A549 (cell line): ENCODE measurements at regions not wholly inside any gene's neighbourhood (a gene's known extent, or its start where the extent isn't known, plus 50 kb on each side); places are given as distances from the start of the nearest gene placed in this dataset.

Experiments used
- ATAC-seq, 2 experiments: fragments of 200-7000 bp in 1 of 2; fragments of >200 bp in 1 of 2; cut with Nextera tagmentation in 1 of 2; cut with Tn5 transposase in 1 of 2; 3 replicates each; pipeline versions ENCODE4 v1.8.0 to v1.9.1; 2018 to 2020; ENCODE audit warnings: mild to moderate bottlenecking in 1 of 2, moderate library complexity in 1 of 2
- CTCF ChIA-PET: fragments of 300-600 bp; sonication (Branson Sonifier 250); formaldehyde crosslinking; extraction: SDS; loops from one replicate; lab custom pipeline; 2021; ENCODE audit warnings: antibody characterized with exemption, inconsistent platforms; lab: Yijun Ruan, JAX
- POLR2A ChIA-PET: fragments of 350-600 bp; formaldehyde crosslinking; extraction: SDS; loops from one replicate; lab custom pipeline; 2021; ENCODE audit warnings: antibody characterized with exemption, inconsistent platforms; lab: Yijun Ruan, JAX
- DNase-seq, 2 experiments: peaks; one replicate each; pipeline versions ENCODE4 v3.0.0 to v3.0.0-alpha.2; 2011 to 2016; ENCODE audit warnings: low read depth in 1 of 2, low spot score in 1 of 2
- FAIRE-seq: peaks from 2 replicates; lab custom pipeline; 2011; peaks lifted over from hg19 to GRCh38; lab: Jason Lieb, UNC
- H3K27ac ChIP-seq, 2 experiments: fragments of >200 bp; sonication (Bioruptor Twin); formaldehyde crosslinking; 3 replicates each; pipeline ENCODE4 v1.5.1; 2016 to 2017
- H3K4me1 ChIP-seq: fragments of >200 bp; sonication (Bioruptor Twin); formaldehyde crosslinking; 3 replicates; pipeline ENCODE4 v1.6.1; 2016
- H3K4me2 ChIP-seq: fragments of >200 bp; sonication (Bioruptor Twin); formaldehyde crosslinking; 3 replicates; pipeline ENCODE4 v1.6.1; 2016
- H3K4me3 ChIP-seq: fragments of >200 bp; sonication (Bioruptor Twin); formaldehyde crosslinking; 3 replicates; pipeline ENCODE4 v1.5.1; 2016
- H3K9me3 ChIP-seq: fragments of >200 bp; sonication (Bioruptor Twin); formaldehyde crosslinking; 3 replicates; pipeline ENCODE4 v1.6.1; 2016
- ATOH8 ChIP-seq: fragments of 250-450 bp; sonication (Bioruptor Pico); IDR thresholded peaks from 2 replicates; pipeline ENCODE4 v1.5.0; 2020; ENCODE audit warnings: low read depth, mild to moderate bottlenecking, moderate library complexity
- CEBPB ChIP-seq, 2 experiments: fragments of >200 bp in 1 of 2; sonication (Bioruptor Twin) in 1 of 2; formaldehyde crosslinking in 1 of 2; IDR thresholded peaks; 2 replicates each; pipeline ENCODE4 v1.6.1; 2012 to 2016
- E2F6 ChIP-seq: IDR thresholded peaks from 2 replicates; pipeline ENCODE4 v1.6.1; 2012; ENCODE audit warnings: low read depth, borderline replicate concordance
- ESRRA ChIP-seq: fragments of 150-350 bp; IDR thresholded peaks from 2 replicates; pipeline ENCODE4 v1.6.1; 2014; ENCODE audit warnings: mild to moderate bottlenecking, low read length, borderline replicate concordance
- FOSB ChIP-seq: fragments of 250-450 bp; sonication (Bioruptor Pico); IDR thresholded peaks from 2 replicates; pipeline ENCODE4 v1.5.0; 2020; ENCODE audit warnings: mild to moderate bottlenecking, moderate library complexity
- FOSL2 ChIP-seq, 2 experiments: fragments of 450-650 bp in 1 of 2; fragments of >200 bp in 1 of 2; sonication (Bioruptor Twin) in 1 of 2; formaldehyde crosslinking; IDR thresholded peaks; 2 replicates each; pipeline versions ENCODE4 v1.5.0 to v1.6.1; 2016 to 2020; ENCODE audit warnings: mild to moderate bottlenecking in 1 of 2, moderate library complexity in 1 of 2
- FOXS1 ChIP-seq: fragments of 250-450 bp; sonication (Bioruptor Pico); IDR thresholded peaks from 2 replicates; pipeline ENCODE4 v1.5.0; 2020; ENCODE audit warnings: mild to moderate bottlenecking, moderate library complexity
- HDAC2 ChIP-seq: fragments of 200-600 bp; sonication (generic); IDR thresholded peaks from 2 replicates; pipeline ENCODE4 v1.6.1; 2016
- HOXB13 ChIP-seq: fragments of 250-450 bp; sonication (Bioruptor Pico); IDR thresholded peaks from 2 replicates; pipeline ENCODE4 v1.5.0; 2020; ENCODE audit warnings: low read depth, mild to moderate bottlenecking, moderate library complexity
- HOXB5 ChIP-seq: fragments of 250-450 bp; sonication (Bioruptor Pico); IDR thresholded peaks from 2 replicates; pipeline ENCODE4 v1.5.0; 2020; ENCODE audit warnings: mild to moderate bottlenecking, moderate library complexity
- JUNB ChIP-seq: fragments of >200 bp; sonication (Bioruptor Twin); formaldehyde crosslinking; IDR thresholded peaks from 2 replicates; pipeline ENCODE4 v1.6.1; 2016
- KDM1A ChIP-seq: fragments of 200-600 bp; sonication (generic); IDR thresholded peaks from 2 replicates; pipeline ENCODE4 v1.6.1; 2016; ENCODE audit warnings: low read depth, mild to moderate bottlenecking
- MAX ChIP-seq: IDR thresholded peaks from 2 replicates; pipeline ENCODE4 v1.6.1; 2012
- NFE2L2 ChIP-seq: fragments of 150-350 bp; conservative IDR thresholded peaks from 2 replicates; pipeline ENCODE4 v1.6.1; 2014; ENCODE audit warnings: low read length
- NR3C1 ChIP-seq: fragments of >200 bp; sonication (Bioruptor Twin); formaldehyde crosslinking; IDR thresholded peaks from 3 replicates; pipeline ENCODE4 v1.6.1; 2017
- PBX3 ChIP-seq: IDR thresholded peaks from 2 replicates; pipeline ENCODE4 v1.6.1; 2012
- POLR2A ChIP-seq: IDR thresholded peaks from 2 replicates; pipeline ENCODE4 v1.6.1; 2012; ENCODE audit warnings: mild to moderate bottlenecking, low read length
- POLR2AphosphoS2 ChIP-seq: conservative IDR thresholded peaks from 2 replicates; pipeline ENCODE4 v1.6.1; 2012; ENCODE audit warnings: low read length, improper control_type of control experiment, inconsistent platforms
- RAD21 ChIP-seq, 2 experiments: fragments of >200 bp in 1 of 2; sonication (Bioruptor Twin) in 1 of 2; formaldehyde crosslinking in 1 of 2; IDR thresholded peaks in 1 of 2; conservative IDR thresholded peaks in 1 of 2; 2 replicates in 1 of 2; 3 replicates in 1 of 2; pipeline ENCODE4 v1.6.1; 2012 to 2018; ENCODE audit warnings: inconsistent platforms in 1 of 2
- RARB ChIP-seq: fragments of 250-450 bp; sonication (Bioruptor Pico); IDR thresholded peaks from 2 replicates; pipeline ENCODE4 v1.8.0; 2021; ENCODE audit warnings: mild to moderate bottlenecking, moderate library complexity
- RFX5 ChIP-seq: fragments of 450-650 bp; IDR thresholded peaks from 2 replicates; pipeline ENCODE4 v1.7.1; 2014; ENCODE audit warnings: antibody characterized with exemption, mild to moderate bottlenecking, moderate library complexity
- RNF2 ChIP-seq: fragments of 200-600 bp; sonication (generic); IDR thresholded peaks from 2 replicates; pipeline ENCODE4 v1.6.1; 2016; ENCODE audit warnings: low read depth, mild to moderate bottlenecking, antibody characterized with exemption, moderate library complexity, borderline replicate concordance
- SMC3 ChIP-seq: fragments of >200 bp; sonication (Bioruptor Twin); formaldehyde crosslinking; IDR thresholded peaks from 3 replicates; pipeline ENCODE4 v1.6.1; 2018; ENCODE audit warnings: inconsistent platforms
- SREBF2 ChIP-seq: fragments of 450-650 bp; IDR thresholded peaks from 2 replicates; pipeline ENCODE4 v1.6.1; 2014; ENCODE audit warnings: mild to moderate bottlenecking, moderate library complexity
- WGBS: methylation state at CpG from one replicate; pipeline ENCODE4 v1.1.6; 2017; ENCODE audit errors: missing lambda C conversion rate; 5-methylcytosine and 5-hydroxymethylcytosine counted together

GRCh38 chr11:15471895-15472799, 357.4 kb downstream of the INSC start (continued):
- TF ChIP-seq ATOH8 (CRISPR knock-in tag) (no peak), RAD21 (conservative IDR thresholded peaks at IDR 0.05 in 1 of 2, IDR thresholded peaks at IDR 0.05 in 1 of 2) (no peak), JUNB (no peak), FOSB (CRISPR knock-in tag) (no peak), E2F6 (no peak), POLR2A (no peak)

GRCh38 chr11:15473954-15474837, 359.5 kb downstream of the INSC start:
- Histone ChIP-seq H3K4me3 (no peak overlapping the region), H3K4me1 (no peaks in the 10 kb centered on the region), H3K9me3 (no peaks in the 10 kb centered on the region), H3K4me2 (no peak overlapping the region), H3K27ac (no peak overlapping the region)
- ChIA-PET POLR2A (no interaction called here), CTCF (no interaction called here)
- DNase-seq = no peak
- FAIRE-seq = no peak
- WGBS = 6% methylated on average over 8 of the region's 8 CpGs
- ATAC-seq = no peak
- TF ChIP-seq NR3C1 (no peak), ESRRA (no peak), SMC3 (no peak), MAX (no peak)

- TF ChIP-seq HOXB5 (no peak), CEBPB (IDR thresholded peaks at IDR 0.05) (no peak), NR3C1 (no peak), SREBF2 (no peak), JUNB (no peak), HOXB13 (CRISPR knock-in tag) (no peak), SMC3 (no peak), PBX3 (no peak), KDM1A (no peak), HDAC2 (no peak), POLR2AphosphoS2 (no peak), RFX5 (no peak), RARB (CRISPR knock-in tag) (no peak), RNF2 (no peak), FOXS1 (CRISPR knock-in tag) (no peak), NFE2L2 (no peak), FOSL2 (IDR thresholded peaks at IDR 0.05) (no peak), FOSL2 (CRISPR knock-in tag; IDR thresholded peaks at IDR 0.05) (no peak), FOSB (CRISPR knock-in tag) (no peak), E2F6 (no peak)
- CTCF ChIA-PET = no interaction called here
- Histone ChIP-seq H3K27ac (no peak overlapping the region), H3K4me1 (no peaks in the 10 kb centered on the region), H3K4me3 (no peak overlapping the region), H3K9me3 (no peaks in the 10 kb centered on the region), H3K4me2 (no peak overlapping the region)
- FAIRE-seq = no peak
- DNase-seq = no peak
- POLR2A ChIA-PET = no interaction called here
- 1% methylated on average over 5 of the region's 5 CpGs for WGBS
- ATAC-seq = no peak
Measured at GRCh38 chr11:15476371-15476917, 361.7 kb downstream of the INSC start.
